ENCODE measurements at regions not wholly inside any gene's neighbourhood (a gene's known extent, or its start where the extent isn't known, plus 50 kb on each side); places are given as distances from the start of the nearest gene placed in this dataset.

- Histone ChIP-seq H3K9ac (ENCODE audit: low read length in 3 of 3) (no peak overlapping the region), H3K9me3 (ENCODE audit: control insufficient read depth in 2 of 3, insufficient read depth in 1 of 3, low read length in 3 of 3) (no peaks in the 10 kb centered on the region), H3K27ac (ENCODE audit: low read depth in 2 of 2, low read length in 2 of 2) (no peak overlapping the region), H3K36me3 (ENCODE audit: control insufficient read depth in 2 of 3, insufficient read depth in 3 of 3, low read length in 3 of 3) (no peaks in the 10 kb centered on the region), H3K27me3 (ENCODE audit: control insufficient read depth, insufficient read depth, low read length) (no peaks in the 10 kb centered on the region), H3K4me1 (ENCODE audit: control insufficient read depth in 2 of 3, insufficient read depth in 2 of 3, low read depth in 1 of 3, low read length in 3 of 3) (no peaks in the 10 kb centered on the region), H3K4me3 (ENCODE audit: low read length in 3 of 3) (no peak overlapping the region)
- intact Hi-C loops (cut with DNase I), result no loop called here
- TF ChIP-seq CTCF (IDR thresholded peaks at IDR 0.05; ENCODE audit: borderline replicate concordance, extremely low read depth, insufficient read depth), result no peak
- no peak for FAIRE-seq
- no peak for DNase-seq
Observed at GRCh38 chr2:85957256-85957655, 68.5 kb upstream of the ST3GAL5 start.

GRCh38 chr2:85956646-85957039 is 67.9 kb upstream of the ST3GAL5 start:
- TF ChIP-seq CTCF (IDR thresholded peaks at IDR 0.05; ENCODE audit: borderline replicate concordance, extremely low read depth, insufficient read depth), result no peak
- no peak for DNase-seq
- Histone ChIP-seq H3K9me3 (ENCODE audit: control insufficient read depth in 2 of 3, insufficient read depth in 1 of 3, low read length in 3 of 3) (no peaks in the 10 kb centered on the region), H3K27ac (ENCODE audit: low read depth in 2 of 2, low read length in 2 of 2) (no peak overlapping the region), H3K27me3 (ENCODE audit: control insufficient read depth, insufficient read depth, low read length) (no peaks in the 10 kb centered on the region), H3K4me3 (ENCODE audit: low read length in 3 of 3) (no peak overlapping the region), H3K4me1 (ENCODE audit: control insufficient read depth in 2 of 3, insufficient read depth in 2 of 3, low read depth in 1 of 3, low read length in 3 of 3) (no peaks in the 10 kb centered on the region), H3K36me3 (ENCODE audit: control insufficient read depth in 2 of 3, insufficient read depth in 3 of 3, low read length in 3 of 3) (no peaks in the 10 kb centered on the region), H3K9ac (ENCODE audit: low read length in 3 of 3) (no peak overlapping the region)
- intact Hi-C loops (cut with DNase I), result no loop called here
- no peak for FAIRE-seq

- Histone ChIP-seq H3K9ac (ENCODE audit: low read length in 3 of 3) (no peak overlapping the region), H3K4me3 (ENCODE audit: low read length in 3 of 3) (no peak overlapping the region), H3K4me1 (ENCODE audit: control insufficient read depth in 2 of 3, insufficient read depth in 2 of 3, low read depth in 1 of 3, low read length in 3 of 3) (no peaks in the 10 kb centered on the region), H3K9me3 (ENCODE audit: control insufficient read depth in 2 of 3, insufficient read depth in 1 of 3, low read length in 3 of 3) (no peaks in the 10 kb centered on the region), H3K27ac (ENCODE audit: low read depth in 2 of 2, low read length in 2 of 2) (no peak overlapping the region), H3K36me3 (ENCODE audit: control insufficient read depth in 2 of 3, insufficient read depth in 3 of 3, low read length in 3 of 3) (no peaks in the 10 kb centered on the region), H3K27me3 (ENCODE audit: control insufficient read depth, insufficient read depth, low read length) (no peaks in the 10 kb centered on the region)
- DNase-seq (no peak), FAIRE-seq (no peak)
- intact Hi-C loops (cut with DNase I), result no loop called here
- no peak for TF ChIP-seq CTCF (IDR thresholded peaks at IDR 0.05; ENCODE audit: borderline replicate concordance, extremely low read depth, insufficient read depth)
Observed at GRCh38 chr2:85954590-85955458, 66.0 kb upstream of the ST3GAL5 start.
